ENCODE measurements at regions not wholly inside any gene's neighbourhood (a gene's known extent, or its start where the extent isn't known, plus 50 kb on each side); places are given as distances from the start of the nearest gene placed in this dataset.

GRCh38 chr4:133641191-133641590, 492.1 kb downstream of the PCDH10 start:
- H4K8ac ChIP-seq (replicated peaks; ENCODE audit: insufficient read length, low read depth, low read length) = no peak overlapping the region
- H4K5ac ChIP-seq (ENCODE audit: insufficient read length, low read depth, low read length) = no peak overlapping the region
- H2AK5ac ChIP-seq (ENCODE audit: insufficient read length, low read length) = no peak overlapping the region
- no peak overlapping the region for H2BK12ac ChIP-seq (ENCODE audit: insufficient read length, low read depth, low read length)
- WGBS (ENCODE audit: extremely low coverage, insufficient read length, low lambda C conversion rate) = no CpG with 5 or more reads among the region's 2 CpGs
- no peak overlapping the region for H2BK120ac ChIP-seq (ENCODE audit: low read depth, low read length, poor library complexity, severe bottlenecking)
- H3K23me2 ChIP-seq (ENCODE audit: insufficient read length, low read depth, low read length, poor library complexity, severe bottlenecking) = no peaks in the 10 kb centered on the region
- H3K9ac ChIP-seq (ENCODE audit: extremely low read depth, insufficient read length, low read length) = no peak overlapping the region
- H3K9me3 Mint-ChIP-seq = peaks cover 1 to 2% of the 10 kb centered on the region in 2 experiments; a peak in 4 of 5 replicates
- no peak overlapping the region for H2BK15ac ChIP-seq (ENCODE audit: low read depth, low read length)
- H3K23ac ChIP-seq (ENCODE audit: insufficient read length, low read depth, low read length) = no peak overlapping the region
- H3K4me1 Mint-ChIP-seq = peaks cover 9 to 16% of the 10 kb centered on the region in 2 experiments
- no peak for TF ChIP-seq CTCF (conservative IDR thresholded peaks at IDR 0.05)
- no peak overlapping the region for H3K4me2 ChIP-seq (ENCODE audit: insufficient read depth, insufficient read length, low read length)
- H4K91ac ChIP-seq (ENCODE audit: insufficient read length, low read depth, low read length) = no peak overlapping the region
- no peaks in the 10 kb centered on the region for H3K9me3 ChIP-seq (ENCODE audit: control insufficient read depth, low read depth, low read length)
- H3K4ac ChIP-seq (ENCODE audit: low read depth, low read length) = no peak overlapping the region
- no peaks in the 10 kb centered on the region for H3K27me3 Mint-ChIP-seq (ENCODE audit: low read depth)
- no peak overlapping the region for H3K18ac ChIP-seq (ENCODE audit: insufficient read length, low read depth, low read length)
- DNase-seq = no peak
- H2AFZ ChIP-seq (ENCODE audit: low read length) = no peak overlapping the region
- H3T11ph ChIP-seq (ENCODE audit: low read length) = no peak overlapping the region
- no peaks in the 10 kb centered on the region for H3K79me2 ChIP-seq (ENCODE audit: insufficient read depth, low read length)
- H2BK20ac ChIP-seq (ENCODE audit: low read depth, low read length, poor library complexity, severe bottlenecking) = no peak overlapping the region
- H2BK5ac ChIP-seq (ENCODE audit: insufficient read length, low read length) = no peak overlapping the region
- no peaks in the 10 kb centered on the region for H3K4me1 ChIP-seq (ENCODE audit: insufficient read depth, low read length)
- peaks cover 0 to 2% (median 0%) of the 10 kb centered on the region in 3 experiments; a peak in 1 of 7 replicates for H3K36me3 Mint-ChIP-seq (ENCODE audit: insufficient read depth in 1 of 3, low read depth in 3 of 3)
- no peaks in the 10 kb centered on the region for H4K20me1 ChIP-seq (ENCODE audit: control insufficient read depth, insufficient read depth, insufficient read length)
- H3K27me3 ChIP-seq (ENCODE audit: insufficient read depth, low read length) = no peaks in the 10 kb centered on the region
- H3K27ac ChIP-seq (ENCODE audit: insufficient read length, low read depth, low read length) = no peak overlapping the region
- H3K56ac ChIP-seq (ENCODE audit: insufficient read length, low read depth, low read length) = no peak overlapping the region
- no peaks in the 10 kb centered on the region for H3K79me1 ChIP-seq (ENCODE audit: insufficient read depth, low read depth, low read length, poor library complexity, severe bottlenecking)
- no peak overlapping the region for H3K4me3 Mint-ChIP-seq
- H3K14ac ChIP-seq (ENCODE audit: insufficient read depth, low read length) = no peak overlapping the region
- H3K27ac Mint-ChIP-seq = peak overlapping the region; percentile 90 to 95 (median 93)

Data from H9 (cell line).